ENCODE measurements at regions not wholly inside any gene's neighbourhood (a gene's known extent, or its start where the extent isn't known, plus 50 kb on each side); places are given as distances from the start of the nearest gene placed in this dataset.
"Not testable (repeated sequence)": the region's sequence is repeated elsewhere in the genome, so short reads cannot be mapped to it uniquely, and the experiment has no call there.

- no peaks in the 10 kb centered on the region for H3K4me1 Mint-ChIP-seq (ENCODE audit: low read depth)
- no peak for DNase-seq (ENCODE audit: low spot score, unreplicated experiment)
- no peaks in the 10 kb centered on the region for H3K27me3 Mint-ChIP-seq
- H3K27ac Mint-ChIP-seq, result no peak overlapping the region
- peaks cover 36% of the 10 kb centered on the region for H3K9me3 Mint-ChIP-seq (ENCODE audit: low read depth)
- no peak overlapping the region for H3K4me3 Mint-ChIP-seq (ENCODE audit: low read depth)
- no peak for TF ChIP-seq CTCF (IDR thresholded peaks at IDR 0.05; ENCODE audit: unreplicated experiment)
- peaks cover 29% of the 10 kb centered on the region for H3K36me3 Mint-ChIP-seq (ENCODE audit: insufficient read depth)
These were observed 1146.6 kb downstream of the RPIA start for GRCh38 chr2:89837962-89838625.

GRCh38 chr2:89840175-89840574 is 1148.7 kb downstream of the RPIA start:
- H3K4me3 Mint-ChIP-seq (ENCODE audit: low read depth); H3K27ac Mint-ChIP-seq; H3K4me1 Mint-ChIP-seq (ENCODE audit: low read depth); DNase-seq (ENCODE audit: low spot score, unreplicated experiment); H3K27me3 Mint-ChIP-seq: not testable (repeated sequence)
- Mint-ChIP-seq H3K36me3 (ENCODE audit: insufficient read depth) (peaks cover 30% of the 10 kb centered on the region), H3K9me3 (ENCODE audit: low read depth) (peaks cover 48% of the 10 kb centered on the region)

- not testable (repeated sequence) for H3K4me3 Mint-ChIP-seq (ENCODE audit: low read depth); H3K27me3 Mint-ChIP-seq; H3K27ac Mint-ChIP-seq; DNase-seq (ENCODE audit: low spot score, unreplicated experiment); H3K4me1 Mint-ChIP-seq (ENCODE audit: low read depth)
- peaks cover 47% of the 10 kb centered on the region for H3K9me3 Mint-ChIP-seq (ENCODE audit: low read depth)
- peaks cover 27% of the 10 kb centered on the region for H3K36me3 Mint-ChIP-seq (ENCODE audit: insufficient read depth)
These were observed 1149.5 kb downstream of the RPIA start for GRCh38 chr2:89840781-89841475.

GRCh38 chr2:89841476-89841840 is 1150.0 kb downstream of the RPIA start:
- Mint-ChIP-seq H3K27me3 (no peaks in the 10 kb centered on the region), H3K4me3 (ENCODE audit: low read depth) (no peak overlapping the region), H3K36me3 (ENCODE audit: insufficient read depth) (peaks cover 23% of the 10 kb centered on the region), H3K4me1 (ENCODE audit: low read depth) (no peaks in the 10 kb centered on the region), H3K9me3 (ENCODE audit: low read depth) (peaks cover 47% of the 10 kb centered on the region), H3K27ac (no peak overlapping the region)
- no peak for DNase-seq (ENCODE audit: low spot score, unreplicated experiment)
- TF ChIP-seq CTCF (IDR thresholded peaks at IDR 0.05; ENCODE audit: unreplicated experiment), result no peak

- Mint-ChIP-seq H3K4me1 (ENCODE audit: low read depth) (no peaks in the 10 kb centered on the region), H3K9me3 (ENCODE audit: low read depth) (peaks cover 45% of the 10 kb centered on the region), H3K27ac (no peak overlapping the region), H3K36me3 (ENCODE audit: insufficient read depth) (peaks cover 19% of the 10 kb centered on the region), H3K27me3 (no peaks in the 10 kb centered on the region), H3K4me3 (ENCODE audit: low read depth) (no peak overlapping the region)
- no peak for DNase-seq (ENCODE audit: low spot score, unreplicated experiment)
- no peak for TF ChIP-seq CTCF (IDR thresholded peaks at IDR 0.05; ENCODE audit: unreplicated experiment)
These were observed 1150.9 kb downstream of the RPIA start for GRCh38 chr2:89842180-89842908.

- no peak overlapping the region for H3K27ac Mint-ChIP-seq
- H3K9me3 Mint-ChIP-seq (ENCODE audit: low read depth), result peaks cover 63% of the 10 kb centered on the region
- no peak for TF ChIP-seq CTCF (IDR thresholded peaks at IDR 0.05; ENCODE audit: unreplicated experiment)
- H3K4me1 Mint-ChIP-seq (ENCODE audit: low read depth), result no peaks in the 10 kb centered on the region
- no peak overlapping the region for H3K4me3 Mint-ChIP-seq (ENCODE audit: low read depth)
- no peaks in the 10 kb centered on the region for H3K27me3 Mint-ChIP-seq
- no peak for DNase-seq (ENCODE audit: low spot score, unreplicated experiment)
- H3K36me3 Mint-ChIP-seq (ENCODE audit: insufficient read depth), result peaks cover 15% of the 10 kb centered on the region
These were observed 1152.9 kb downstream of the RPIA start for GRCh38 chr2:89844221-89844943.
